HG03432 (cell line): ENCODE measurements at regions not wholly inside any gene's neighbourhood (a gene's known extent, or its start where the extent isn't known, plus 50 kb on each side); places are given as distances from the start of the nearest gene placed in this dataset.

Experiments
- ATAC-seq: cut with Tn5 transposase; IDR thresholded peaks from one replicate; pipeline ENCODE4 v1.9.1; 2021; ENCODE audit warnings: mild to moderate bottlenecking, moderate library complexity; ENCODE audit not compliant: unreplicated experiment

- no peak for ATAC-seq
Measured at GRCh38 chr4:151917145-151917734, 156.4 kb upstream of the GATB start.

- ATAC-seq = no peak
Measured at GRCh38 chr4:151912632-151913031, 151.8 kb upstream of the GATB start.

- ATAC-seq = no peak
Measured at GRCh38 chr4:151911970-151912369, 151.2 kb upstream of the GATB start.

GRCh38 chr4:151908734-151909497, 148.1 kb upstream of the GATB start:
- ATAC-seq = no peak

- no peak for ATAC-seq
Measured at GRCh38 chr4:151908201-151908600, 147.4 kb upstream of the GATB start.

- no peak for ATAC-seq
Measured at GRCh38 chr4:151906438-151906837, 145.6 kb upstream of the GATB start.

- peak; percentile 95 for ATAC-seq
Measured at GRCh38 chr4:151905197-151905596, 144.4 kb upstream of the GATB start.

GRCh38 chr4:151901631-151902030, 140.8 kb upstream of the GATB start:
- ATAC-seq = no peak

- no peak for ATAC-seq
Measured at GRCh38 chr4:151896880-151897279, 136.1 kb upstream of the GATB start.

- no peak for ATAC-seq
Measured at GRCh38 chr4:151895671-151896070, 134.9 kb upstream of the GATB start.

- ATAC-seq = no peak
Measured at GRCh38 chr4:151894246-151894645, 133.4 kb upstream of the GATB start.

- ATAC-seq = peak; percentile 48
Measured at GRCh38 chr4:151888367-151888866, 127.6 kb upstream of the GATB start.

- ATAC-seq = peak; percentile 41
Measured at GRCh38 chr4:151887816-151888180, 127.0 kb upstream of the GATB start.

GRCh38 chr4:151887031-151887815, 126.4 kb upstream of the GATB start:
- ATAC-seq = peak; percentile 78

GRCh38 chr4:151885123-151885522, 124.3 kb upstream of the GATB start:
- ATAC-seq = no peak

GRCh38 chr4:151883747-151884146, 122.9 kb upstream of the GATB start:
- ATAC-seq = no peak

GRCh38 chr4:151882072-151882803, 121.4 kb upstream of the GATB start:
- peak; percentile 73 for ATAC-seq

GRCh38 chr4:151879705-151880445, 119.1 kb upstream of the GATB start:
- no peak for ATAC-seq

- ATAC-seq = no peak
Measured at GRCh38 chr4:151876381-151876988, 115.7 kb upstream of the GATB start.

GRCh38 chr4:151874328-151874727, 113.5 kb upstream of the GATB start:
- ATAC-seq = no peak
